ENCODE measurements at regions not wholly inside any gene's neighbourhood (a gene's known extent, or its start where the extent isn't known, plus 50 kb on each side); places are given as distances from the start of the nearest gene placed in this dataset.
A peak's percentile ranks its signal among the peaks of the same experiment; 100 is the strongest.

DNA sequence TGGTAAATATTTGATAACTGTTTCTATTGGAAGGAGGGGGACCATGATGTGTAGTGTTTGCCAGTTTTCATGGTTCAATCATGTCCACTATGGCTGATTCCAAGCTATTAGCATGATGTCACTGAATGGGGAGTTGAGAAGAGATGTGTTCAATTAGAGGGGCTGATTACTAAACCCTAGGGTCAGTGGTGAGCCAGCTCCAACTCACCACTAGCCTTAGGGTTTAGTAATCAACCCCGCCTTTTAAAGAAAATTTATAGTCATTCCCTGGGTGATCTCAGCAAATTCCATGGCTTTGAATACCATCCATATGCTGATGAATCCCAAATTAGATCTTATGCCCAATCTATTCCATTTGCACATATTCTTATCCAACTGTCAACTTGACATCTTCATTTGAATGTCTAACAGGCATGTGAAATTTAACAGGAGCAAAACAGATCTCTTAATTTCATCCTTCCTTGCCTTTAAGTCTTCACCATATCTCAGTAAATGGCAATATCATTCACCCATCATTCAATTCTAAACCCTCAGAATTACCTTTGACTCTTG is 98.8 kb downstream of the GCNT1 start:
- H3K27me3 ChIP-seq: no peaks in the 10 kb centered on the region
- TF ChIP-seq Cebpa-rat (IDR thresholded peaks at IDR 0.05): no peak
- peaks cover 7% of the 10 kb centered on the region for H3K9me3 ChIP-seq
- H3K4me1 ChIP-seq: peaks cover 39% of the 10 kb centered on the region
- H4K20me1 ChIP-seq: no peaks in the 10 kb centered on the region
- H3K4me2 ChIP-seq: no peak overlapping the region
- H3K36me3 ChIP-seq: no peaks in the 10 kb centered on the region
- H3K9ac ChIP-seq: no peak overlapping the region
- no peak overlapping the region for H3K27ac ChIP-seq
- H3K4me3 ChIP-seq: no peak overlapping the region

DNA sequence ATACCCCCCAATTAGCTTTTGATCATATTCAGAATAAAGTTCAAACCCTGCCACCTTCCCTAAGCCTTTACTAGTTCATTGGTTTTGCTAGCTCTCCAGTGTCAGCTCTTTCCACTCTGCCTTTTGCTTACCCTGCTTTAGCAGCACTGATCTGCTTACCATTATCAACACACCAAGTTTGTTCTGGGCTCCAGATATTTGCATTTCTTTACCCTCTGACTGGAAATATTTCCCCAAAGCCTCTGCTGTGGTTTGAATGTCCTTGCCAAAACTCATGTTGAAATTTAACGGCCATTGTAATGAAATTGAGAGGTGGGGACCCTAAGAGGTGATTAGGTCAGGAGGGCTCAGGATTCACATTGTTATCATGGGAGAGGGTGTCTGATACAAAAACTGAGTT is 99.5 kb downstream of the GCNT1 start:
- TF ChIP-seq Cebpa-rat (IDR thresholded peaks at IDR 0.05): no peak

GRCh38 chr9:76559286-76559685 is 100.3 kb downstream of the GCNT1 start:
- Histone ChIP-seq H3K27ac (no peak overlapping the region), H4K20me1 (no peaks in the 10 kb centered on the region), H3K4me3 (no peak overlapping the region), H3K4me2 (peak overlapping the region; percentile 47), H3K4me1 (peaks cover 46% of the 10 kb centered on the region), H3K9ac (no peak overlapping the region), H3K9me3 (peaks cover 7% of the 10 kb centered on the region), H3K36me3 (no peaks in the 10 kb centered on the region), H3K27me3 (no peaks in the 10 kb centered on the region)
- no peak for TF ChIP-seq Cebpa-rat (IDR thresholded peaks at IDR 0.05)

More for the DNA sequence above, 99.5 kb downstream of the GCNT1 start:
- H3K36me3 ChIP-seq: no peaks in the 10 kb centered on the region
- H3K4me3 ChIP-seq: no peak overlapping the region
- no peaks in the 10 kb centered on the region for H4K20me1 ChIP-seq
- H3K9ac ChIP-seq: no peak overlapping the region
- no peaks in the 10 kb centered on the region for H3K27me3 ChIP-seq
- peaks cover 46% of the 10 kb centered on the region for H3K4me1 ChIP-seq
- peaks cover 7% of the 10 kb centered on the region for H3K9me3 ChIP-seq
- no peak overlapping the region for H3K27ac ChIP-seq
- no peak overlapping the region for H3K4me2 ChIP-seq

DNA sequence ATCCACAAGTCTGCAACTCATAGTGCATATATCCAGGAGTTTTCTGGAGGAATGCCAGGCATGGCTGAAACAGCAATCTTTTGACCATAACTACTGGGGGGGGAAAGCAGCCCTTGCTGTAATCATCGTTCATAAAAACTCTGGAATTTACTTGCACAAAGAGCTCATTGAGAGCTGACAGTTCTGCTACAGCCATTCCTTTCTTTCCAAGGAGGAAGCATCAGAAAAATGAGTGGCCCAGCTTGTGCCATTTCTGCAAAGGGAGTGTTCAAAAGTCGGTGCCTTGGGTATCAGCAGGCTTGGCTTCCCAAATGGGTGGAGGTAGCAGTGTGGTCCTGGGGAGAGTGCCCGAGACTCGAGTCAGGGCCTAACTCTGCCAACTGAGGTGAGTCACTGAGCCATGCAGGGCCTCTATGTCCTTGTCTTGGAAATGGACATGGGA is 101.5 kb downstream of the GCNT1 start:
- no peak overlapping the region for H3K4me3 ChIP-seq
- peaks cover 46% of the 10 kb centered on the region for H3K4me1 ChIP-seq
- no peaks in the 10 kb centered on the region for H3K27me3 ChIP-seq
- H4K20me1 ChIP-seq: no peaks in the 10 kb centered on the region
- H3K27ac ChIP-seq: no peak overlapping the region
- peaks cover 7% of the 10 kb centered on the region for H3K9me3 ChIP-seq
- H3K36me3 ChIP-seq: no peaks in the 10 kb centered on the region
- TF ChIP-seq Cebpa-rat (IDR thresholded peaks at IDR 0.05): no peak
- H3K9ac ChIP-seq: no peak overlapping the region
- H3K4me2 ChIP-seq: peak overlapping the region; percentile 61

- Histone ChIP-seq H4K20me1 (no peaks in the 10 kb centered on the region), H3K27ac (no peak overlapping the region), H3K27me3 (no peaks in the 10 kb centered on the region), H3K9me3 (peaks cover 7% of the 10 kb centered on the region), H3K4me3 (no peak overlapping the region), H3K4me1 (peaks cover 46% of the 10 kb centered on the region), H3K36me3 (no peaks in the 10 kb centered on the region), H3K9ac (no peak overlapping the region), H3K4me2 (peak overlapping the region; percentile 61)
- TF ChIP-seq Cebpa-rat (IDR thresholded peaks at IDR 0.05): no peak
Observed at GRCh38 chr9:76561050-76561713, 102.2 kb downstream of the GCNT1 start.
